Hematopoietic multipotent progenitor cell treated with erythropoietin and hydrocortisone succinate and interleukin-3 and kit ligand, for 17 days (in vitro differentiated cells): ENCODE measurements at regions not wholly inside any gene's neighbourhood (a gene's known extent, or its start where the extent isn't known, plus 50 kb on each side); places are given as distances from the start of the nearest gene placed in this dataset.

ENCODE experiments used
- DNase-seq: peaks from one replicate; pipeline ENCODE4 v3.0.0-alpha.2; 2015; ENCODE audit warnings: low spot score

DNA sequence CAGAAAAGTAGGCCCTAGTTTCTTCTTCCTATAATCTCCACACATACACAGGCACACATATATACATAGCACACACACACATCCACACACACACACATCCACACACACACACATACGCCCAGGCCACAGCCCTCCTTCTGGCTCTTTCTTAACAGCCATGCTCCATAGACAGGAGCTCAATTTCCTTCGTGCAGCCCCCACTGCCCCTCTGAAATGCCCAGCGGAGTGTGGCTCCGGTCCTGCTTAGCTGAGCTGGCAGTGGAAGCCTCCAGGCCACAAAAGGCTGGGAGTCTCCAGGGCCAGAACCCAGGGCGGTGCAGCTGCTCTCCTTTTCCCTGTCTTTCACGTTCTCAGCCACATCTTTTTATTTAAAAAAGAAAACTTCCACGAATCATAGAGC, 282.9 kb upstream of the IGFBP3 start:
- DNase-seq, result no peak

DNA sequence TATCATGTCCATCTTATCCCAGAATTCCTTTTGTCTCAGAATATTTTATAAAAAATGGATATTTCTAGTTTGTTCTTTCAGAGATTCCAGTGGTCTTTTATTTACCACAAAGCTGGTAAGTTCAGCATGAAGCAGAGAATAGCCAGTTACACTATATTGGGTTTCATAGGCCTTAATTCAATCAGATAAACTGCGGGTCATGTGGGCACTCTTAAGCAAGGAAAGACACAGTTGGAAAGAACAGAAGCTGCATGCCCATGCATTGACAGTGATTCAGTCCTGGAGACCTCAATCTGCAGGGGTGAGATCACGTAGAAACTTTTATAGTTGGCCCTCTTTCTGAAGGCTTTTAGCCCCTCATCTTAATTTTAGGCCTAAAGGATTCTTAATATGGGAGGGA, 281.3 kb upstream of the IGFBP3 start:
- DNase-seq, result no peak

DNA sequence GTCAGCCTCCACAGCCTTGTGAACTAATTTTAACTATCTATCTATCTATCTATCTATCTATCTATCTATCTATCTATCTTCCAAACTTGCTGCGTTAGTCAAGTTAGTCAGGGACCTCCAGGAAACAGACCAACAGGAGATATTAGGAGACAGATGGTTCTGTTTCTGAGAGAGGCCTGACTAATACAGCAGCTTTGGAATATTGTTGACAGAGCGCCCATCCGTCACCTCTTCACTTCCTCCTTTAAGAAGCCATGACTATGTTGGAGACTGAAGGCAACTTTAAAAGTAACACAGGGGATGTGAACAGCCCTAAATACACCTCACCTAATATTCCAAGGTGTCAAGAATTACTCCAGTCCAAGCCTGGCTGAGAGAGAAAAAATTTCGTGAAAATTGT, 280.9 kb upstream of the IGFBP3 start:
- no peak for DNase-seq

DNA sequence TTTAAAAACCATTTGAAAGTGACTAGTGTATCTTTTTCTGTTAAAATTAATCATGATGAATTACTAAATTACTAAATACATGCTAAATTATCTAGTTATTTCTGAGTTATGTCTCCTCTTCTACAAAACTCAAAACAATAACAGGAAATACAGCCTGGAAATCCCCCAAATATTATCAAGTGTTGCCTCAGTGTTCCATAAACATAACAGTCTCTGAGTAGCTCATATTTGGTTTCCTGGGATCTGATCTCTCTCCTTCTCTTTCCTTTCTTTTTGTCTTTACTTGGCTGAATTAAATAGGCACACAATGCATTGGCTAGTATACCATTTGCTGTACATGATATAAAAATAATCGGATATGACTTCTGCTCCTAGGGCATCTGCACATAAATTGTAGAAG, 277.6 kb upstream of the IGFBP3 start:
- no peak for DNase-seq

DNA sequence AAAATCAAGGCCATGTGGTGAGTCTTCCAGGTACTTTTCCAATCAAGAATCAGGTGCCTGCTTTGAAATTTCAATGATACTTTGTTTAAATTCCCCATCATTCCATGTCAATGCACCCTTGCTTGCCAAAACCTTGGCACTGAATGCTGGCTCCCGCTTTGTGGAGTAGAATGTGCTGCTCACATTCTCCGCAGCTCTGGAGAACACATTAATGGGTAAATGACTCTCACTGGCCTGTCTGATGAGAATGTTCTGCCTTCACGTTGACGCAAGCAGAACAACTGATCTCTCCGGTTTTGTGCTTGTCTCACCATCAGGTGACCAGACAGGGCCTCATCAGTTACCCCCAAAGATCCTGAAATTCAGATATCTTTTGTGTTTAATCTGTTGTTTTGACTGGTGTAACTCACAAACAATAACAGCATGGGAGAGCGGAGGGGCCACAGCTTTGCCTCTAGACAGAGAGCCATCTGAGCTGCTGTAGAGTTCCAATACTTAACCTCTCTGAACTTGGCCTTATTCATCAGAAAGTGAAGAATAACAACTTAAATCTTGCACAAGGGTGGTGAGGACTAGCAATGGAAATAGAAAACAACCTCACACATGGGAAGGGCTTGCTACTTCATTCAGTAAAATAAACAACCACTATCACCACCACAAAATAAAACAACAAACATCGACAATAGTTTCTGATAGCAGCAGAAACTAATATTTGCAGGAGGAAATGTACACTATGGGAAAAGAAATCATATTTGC, 276.9 kb upstream of the IGFBP3 start:
- DNase-seq, result no peak

DNA sequence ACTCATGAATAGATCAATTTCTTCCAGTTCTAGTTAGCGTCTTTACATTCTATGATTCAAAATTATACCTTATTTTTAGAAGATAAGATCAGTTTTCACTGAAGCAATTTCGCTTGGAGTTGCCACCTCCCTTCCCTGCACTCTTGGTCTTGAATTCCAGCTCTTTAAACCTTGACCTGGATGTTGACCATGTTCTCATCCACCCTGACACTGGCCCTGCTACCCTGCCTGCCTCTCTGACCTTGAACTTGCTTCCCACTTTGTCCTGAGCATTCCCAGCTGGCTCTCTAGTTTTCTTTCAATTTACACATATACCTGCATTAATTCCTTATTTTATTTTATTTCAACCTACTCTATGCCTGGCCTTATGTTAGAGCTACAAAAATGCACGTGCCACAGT, 274.9 kb upstream of the IGFBP3 start:
- DNase-seq, result no peak

DNA sequence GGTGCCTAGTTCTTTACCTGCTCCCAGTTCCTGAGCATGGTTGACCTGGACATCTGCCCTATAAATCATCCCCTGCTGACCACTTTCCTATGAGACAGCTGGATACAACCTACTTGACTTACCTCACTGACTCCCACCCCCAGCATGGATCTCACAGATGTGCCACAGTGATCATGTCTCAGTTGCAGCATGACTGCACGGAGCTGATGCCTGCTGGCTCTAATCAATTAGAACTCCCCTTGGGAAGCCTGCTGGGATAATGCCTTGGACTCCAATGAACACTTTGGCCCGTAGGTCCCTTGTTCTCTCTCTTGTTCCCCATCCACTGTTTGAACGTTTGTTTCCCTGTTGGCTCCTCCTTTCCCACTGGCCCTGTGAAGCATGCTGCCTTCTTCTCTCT, 271.2 kb upstream of the IGFBP3 start:
- no peak for DNase-seq

DNA sequence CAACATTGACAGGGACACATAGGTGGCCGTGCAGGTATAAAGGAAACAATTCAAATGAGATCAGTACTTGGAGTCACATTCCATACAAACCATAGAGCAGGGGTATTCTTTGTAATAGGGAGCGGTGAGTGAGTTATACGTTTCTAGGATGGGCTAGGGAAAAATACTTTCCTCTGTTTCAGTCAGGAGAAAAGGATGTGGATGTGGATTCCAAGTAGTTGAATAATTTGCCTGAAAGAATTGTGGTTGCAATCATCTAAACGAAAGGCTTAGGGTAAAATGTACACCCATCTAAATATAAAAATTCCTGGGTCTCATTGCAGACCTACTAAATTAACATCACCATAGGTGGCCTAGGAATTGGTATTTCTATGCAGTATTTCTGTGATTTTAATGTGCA, 270.7 kb upstream of the IGFBP3 start:
- no peak for DNase-seq

DNA sequence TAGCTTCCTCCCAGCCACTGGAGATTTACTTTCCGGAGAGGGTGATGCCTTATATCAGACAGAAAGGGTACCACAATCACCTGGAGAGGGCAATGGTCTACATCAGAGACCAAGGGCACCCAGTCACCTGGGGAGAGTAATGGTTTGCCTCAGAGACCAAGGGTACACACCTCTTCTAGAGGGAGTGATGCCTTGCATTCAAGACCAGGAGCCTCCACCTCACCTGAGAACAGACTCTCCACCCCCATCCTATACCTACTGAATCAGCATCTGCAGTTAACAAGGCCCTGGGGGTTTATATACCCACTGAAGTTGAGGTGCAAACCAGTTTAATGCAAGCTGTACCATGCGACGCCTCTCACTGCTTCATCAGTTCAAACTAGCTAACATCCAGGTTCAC, 270.2 kb upstream of the IGFBP3 start:
- no peak for DNase-seq

DNA sequence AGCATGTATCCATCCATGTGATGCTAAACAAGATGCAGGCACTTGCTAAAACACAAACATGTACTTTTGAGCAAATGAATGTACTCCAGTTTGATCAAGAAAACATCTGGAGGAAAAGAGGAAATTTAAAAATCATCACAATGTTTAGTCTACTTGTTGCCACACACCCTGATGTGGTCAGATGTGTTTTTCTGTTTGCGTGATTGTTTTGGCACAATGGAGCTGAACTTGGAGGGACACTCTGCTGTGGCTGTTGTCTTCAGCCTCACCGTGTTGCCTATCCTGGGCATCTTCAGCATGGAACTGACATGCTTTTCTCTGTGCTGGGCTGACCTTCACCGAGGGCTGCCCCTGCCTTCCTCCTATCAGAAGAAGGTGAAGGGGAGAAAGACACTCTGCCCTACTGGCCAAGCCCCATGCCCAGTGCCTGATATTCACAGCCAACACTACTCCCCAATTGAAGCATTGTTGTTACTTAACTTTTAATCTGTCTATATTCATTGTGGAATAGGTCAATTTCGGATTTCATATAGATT, 268.3 kb upstream of the IGFBP3 start:
- no peak for DNase-seq

DNA sequence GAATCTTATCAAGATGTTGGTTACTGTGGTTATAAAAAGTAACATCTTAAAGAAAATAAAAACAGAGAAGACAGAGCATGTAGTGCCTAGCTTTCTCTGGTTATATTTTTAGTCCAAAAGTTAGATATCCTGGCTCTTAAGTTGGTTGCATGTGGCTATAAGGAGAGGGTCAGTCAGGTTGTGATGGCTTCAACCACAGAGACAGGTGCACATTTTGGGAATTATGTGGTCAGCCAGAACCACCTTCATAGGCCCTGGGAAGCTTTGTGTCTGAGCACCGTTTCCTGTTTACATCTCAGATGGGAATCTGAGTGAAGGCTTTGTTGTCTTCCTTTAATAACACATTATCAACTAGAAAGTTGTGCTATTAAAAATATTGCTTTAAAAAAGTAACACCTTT, 265.1 kb upstream of the IGFBP3 start:
- DNase-seq, result no peak

DNA sequence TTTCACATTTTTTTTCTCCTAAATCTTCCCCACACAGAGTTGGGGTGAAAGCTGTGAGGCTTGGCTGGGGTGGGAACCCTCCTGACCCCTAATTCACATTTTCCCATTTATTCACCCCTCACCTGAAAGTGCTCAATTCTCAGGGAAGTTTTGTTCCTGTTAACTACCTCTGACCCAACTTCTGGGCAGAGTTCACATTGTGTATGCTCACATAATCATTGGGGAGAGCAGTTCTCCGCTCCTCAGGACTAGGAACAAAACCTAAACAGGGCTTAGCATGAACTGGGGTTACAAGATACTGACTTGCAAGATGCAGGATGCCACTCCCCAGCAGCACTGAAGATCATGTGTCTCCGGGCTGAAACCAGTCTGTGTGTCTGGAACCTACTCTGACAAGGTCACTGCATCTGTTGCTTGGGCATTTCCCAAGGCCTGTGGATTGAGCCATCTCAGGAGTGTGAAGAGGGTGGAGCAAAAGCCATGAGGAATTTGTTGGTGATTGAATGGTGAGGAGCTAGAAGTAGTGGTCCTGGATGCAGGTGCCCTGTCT, 258.1 kb upstream of the IGFBP3 start:
- DNase-seq, result no peak

DNA sequence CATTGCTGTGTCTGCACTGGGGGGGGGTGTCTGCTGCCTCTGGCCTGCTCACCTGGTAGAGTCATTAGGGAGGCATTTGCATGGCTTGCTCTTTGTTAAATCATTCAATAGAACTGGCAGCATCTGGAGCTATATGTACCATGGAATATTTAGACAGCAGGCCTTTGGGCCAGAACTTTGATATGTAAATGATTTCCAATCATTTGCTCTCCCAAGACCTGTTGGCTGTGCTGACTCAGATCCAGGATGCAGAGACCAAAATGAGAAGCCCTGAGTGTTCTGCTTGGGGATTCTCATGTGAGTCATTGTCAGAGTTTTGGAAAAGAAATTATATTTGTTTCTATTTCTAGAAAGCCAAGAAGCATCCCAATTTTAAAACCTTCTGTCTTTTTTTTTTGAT, 257.6 kb upstream of the IGFBP3 start:
- no peak for DNase-seq

DNA sequence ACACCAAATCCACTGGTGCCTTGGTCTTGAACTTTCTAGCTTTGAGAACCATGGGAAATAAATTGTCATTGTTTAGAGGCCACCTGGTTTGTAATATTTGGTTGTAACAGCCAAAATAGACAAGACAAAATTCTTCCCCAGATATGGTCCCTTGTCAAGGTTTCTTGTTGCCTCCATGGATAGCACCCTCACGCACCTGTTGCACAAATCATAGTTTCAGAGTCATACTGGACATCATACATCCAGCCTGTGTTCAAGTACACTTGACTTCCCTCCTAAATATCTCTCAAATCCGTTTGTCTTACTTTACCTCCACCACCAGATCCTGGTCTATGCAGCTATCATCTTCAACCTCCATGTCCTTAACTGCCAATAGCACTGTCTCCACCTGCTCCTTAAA, 256.7 kb upstream of the IGFBP3 start:
- no peak for DNase-seq

DNA sequence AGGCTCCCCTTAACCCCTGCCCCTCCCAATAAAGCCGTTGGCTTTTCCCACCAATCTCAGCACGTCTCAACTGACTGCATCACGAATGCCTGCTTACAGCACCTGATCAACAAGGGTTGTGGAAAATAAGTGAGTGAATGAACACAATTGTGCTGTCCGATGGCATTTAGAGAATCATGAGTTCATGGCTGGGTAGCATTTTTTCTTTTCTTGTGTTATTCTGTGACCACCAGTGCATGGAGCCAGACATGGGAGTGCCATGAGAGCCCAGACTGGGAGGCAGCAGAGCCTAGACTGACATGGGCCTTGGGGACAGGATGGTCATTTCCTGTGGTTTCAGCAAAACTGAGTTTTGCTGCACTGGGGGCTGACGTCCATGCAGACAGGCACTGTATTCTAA, 254.1 kb upstream of the IGFBP3 start:
- DNase-seq, result no peak

DNA sequence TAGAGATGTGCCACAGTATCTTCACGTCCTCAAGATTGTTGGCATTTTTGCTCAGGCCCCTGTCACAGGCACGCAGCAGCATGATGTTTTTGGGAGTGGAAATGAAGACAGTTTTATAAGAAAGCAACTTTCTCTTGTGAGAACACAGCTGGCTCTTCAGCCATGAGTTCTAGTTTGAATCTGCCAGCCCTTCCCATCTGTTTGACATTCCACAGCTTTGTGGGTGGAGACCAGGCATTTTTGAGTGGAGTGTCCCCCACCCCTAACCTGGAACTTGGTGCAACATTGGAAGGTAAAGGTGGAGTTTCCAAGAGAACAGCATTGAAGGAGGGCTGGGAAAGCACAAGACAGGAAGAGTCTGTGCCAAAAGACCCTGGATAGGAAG, 253.1 kb upstream of the IGFBP3 start:
- no peak for DNase-seq

DNA sequence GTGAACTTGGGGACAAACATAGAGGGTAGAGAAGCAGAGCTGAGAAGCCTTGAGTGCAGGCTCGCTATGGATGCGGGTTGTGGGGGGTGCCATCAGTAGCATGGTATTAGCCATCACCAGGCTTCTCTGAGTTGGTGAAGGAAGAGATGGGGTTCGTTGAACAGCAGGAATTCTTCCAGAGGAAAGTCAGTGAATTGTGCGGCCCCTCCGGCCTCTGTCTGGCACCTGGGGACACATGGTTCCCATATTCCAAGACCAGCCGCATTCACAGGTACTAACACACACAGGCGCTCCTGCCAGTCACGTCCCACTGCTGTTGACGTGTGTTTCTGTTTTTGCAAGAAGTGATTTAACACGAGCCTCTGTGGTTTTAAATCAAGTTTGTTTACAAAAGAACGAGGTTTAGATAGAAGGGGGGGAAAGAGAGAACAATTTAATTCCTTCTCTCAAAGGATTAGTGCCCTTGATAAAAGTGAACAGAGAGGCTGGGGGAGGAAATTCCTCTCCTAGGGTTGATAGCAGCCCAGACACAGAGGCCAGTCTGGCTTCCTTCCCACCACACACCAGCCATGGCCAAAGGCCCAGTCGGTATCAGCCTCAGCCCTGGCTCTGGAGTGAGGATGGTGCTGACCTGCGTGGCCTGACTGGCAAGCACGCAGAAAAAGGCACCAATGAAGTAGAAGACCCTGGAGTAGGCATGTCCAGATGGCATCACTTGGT, 252.6 kb upstream of the IGFBP3 start:
- no peak for DNase-seq

DNA sequence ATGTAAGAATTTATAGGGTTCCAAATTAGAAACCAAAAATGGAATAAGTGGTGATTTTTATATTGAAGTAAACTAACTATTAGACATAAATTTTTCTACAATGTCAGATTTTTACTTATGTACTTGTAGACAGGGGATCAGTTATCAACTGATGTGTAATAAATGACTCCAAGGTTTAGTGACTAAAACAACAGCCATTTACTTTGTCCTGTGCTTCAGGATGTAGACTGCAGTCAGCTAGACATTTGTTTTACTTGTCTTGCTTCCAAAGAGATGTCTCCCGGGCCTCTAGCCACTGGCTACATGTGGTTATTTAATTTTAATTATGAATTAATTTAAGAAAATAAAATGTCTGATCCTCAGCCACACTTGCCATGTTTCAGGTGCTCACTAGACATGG, 249.7 kb upstream of the IGFBP3 start:
- DNase-seq, result no peak

DNA sequence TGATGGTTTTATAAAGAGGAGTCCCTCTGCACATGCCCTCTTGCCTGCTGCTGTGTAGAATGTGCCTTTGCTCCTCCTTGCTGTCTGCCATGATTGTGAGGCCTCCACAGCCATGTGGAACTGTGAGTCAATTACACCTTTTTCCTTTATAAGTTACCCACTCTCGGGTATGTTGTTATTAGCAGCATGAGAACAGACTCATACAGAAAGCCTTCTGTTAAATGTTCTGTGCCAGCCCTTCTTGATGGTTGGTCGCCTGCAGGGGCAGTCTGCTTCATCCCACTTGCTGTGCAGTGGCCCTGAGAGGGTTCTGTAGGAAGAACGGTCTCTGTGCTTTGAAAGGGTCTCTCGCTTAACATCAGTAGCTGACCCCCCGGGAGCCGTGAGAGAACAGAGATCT, 248.9 kb upstream of the IGFBP3 start:
- no peak for DNase-seq

DNA sequence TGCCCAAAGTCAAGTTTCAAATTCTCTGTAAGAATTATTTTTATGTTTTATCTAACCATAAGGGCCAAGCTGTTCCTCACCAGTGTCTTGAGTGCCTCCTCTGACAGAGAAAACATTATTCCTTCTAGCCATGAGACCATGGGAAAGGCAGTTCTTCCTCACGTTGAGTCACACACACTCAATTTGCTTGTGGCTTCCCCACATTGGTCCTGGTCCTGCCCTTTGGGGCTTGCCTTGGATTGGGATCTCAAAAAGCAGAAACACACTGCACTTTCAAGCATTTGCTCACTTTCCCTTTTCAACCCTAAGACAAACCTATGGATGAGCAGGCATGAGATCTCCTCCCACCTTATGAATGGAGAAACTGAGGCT, 248.3 kb upstream of the IGFBP3 start:
- no peak for DNase-seq

DNA sequence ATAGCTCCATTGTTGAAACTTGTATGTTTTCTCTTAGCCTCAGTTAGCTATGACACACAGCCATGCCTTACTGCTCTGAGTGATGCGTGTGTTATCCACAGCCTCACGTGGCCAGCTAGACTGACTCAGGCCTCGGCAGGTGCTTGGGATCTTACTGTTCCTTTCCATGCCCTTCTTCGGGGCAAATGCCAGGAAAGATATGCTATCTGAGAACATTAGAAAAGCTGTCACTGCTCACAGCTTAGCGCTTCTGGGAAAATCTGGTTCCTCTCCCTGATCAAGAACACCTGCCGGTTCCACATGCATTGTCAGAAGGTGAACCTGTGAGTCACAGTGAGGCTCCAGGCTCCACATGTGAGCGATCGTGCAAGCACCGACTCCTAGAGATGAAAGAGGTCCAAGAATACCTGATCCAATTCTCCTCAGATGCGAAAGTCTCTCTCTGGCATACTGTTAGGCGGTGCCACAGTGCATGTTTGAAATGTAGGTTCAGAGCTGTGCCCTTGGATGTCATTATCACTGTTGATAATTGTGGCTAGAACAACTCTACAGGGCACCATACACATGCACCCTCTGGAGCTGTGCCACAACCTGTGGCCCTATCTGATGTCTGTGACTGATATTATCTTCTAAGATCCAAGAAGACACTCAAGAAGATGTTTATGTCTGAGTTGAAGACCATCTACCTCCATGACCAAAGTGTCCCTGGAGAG, 247.8 kb upstream of the IGFBP3 start:
- DNase-seq, result no peak

DNA sequence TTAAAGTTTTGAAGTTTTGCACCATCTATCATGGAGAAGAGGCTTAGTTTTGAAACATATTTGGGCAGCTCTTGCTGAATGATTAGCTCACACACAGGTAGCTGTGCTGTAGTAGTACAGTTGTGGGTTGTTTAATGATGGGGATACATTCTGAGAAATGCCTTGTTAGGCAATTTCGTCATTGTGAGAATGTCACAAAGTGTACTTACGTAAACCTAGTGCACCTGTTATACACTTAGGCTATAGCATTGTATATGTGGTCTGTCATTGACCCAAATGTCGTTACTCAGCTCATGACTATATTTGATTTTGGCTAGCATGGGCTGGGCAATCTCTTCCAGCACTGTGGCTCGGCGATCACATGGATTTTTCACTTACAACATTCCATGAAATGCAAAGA, 247.2 kb upstream of the IGFBP3 start:
- no peak for DNase-seq

DNA sequence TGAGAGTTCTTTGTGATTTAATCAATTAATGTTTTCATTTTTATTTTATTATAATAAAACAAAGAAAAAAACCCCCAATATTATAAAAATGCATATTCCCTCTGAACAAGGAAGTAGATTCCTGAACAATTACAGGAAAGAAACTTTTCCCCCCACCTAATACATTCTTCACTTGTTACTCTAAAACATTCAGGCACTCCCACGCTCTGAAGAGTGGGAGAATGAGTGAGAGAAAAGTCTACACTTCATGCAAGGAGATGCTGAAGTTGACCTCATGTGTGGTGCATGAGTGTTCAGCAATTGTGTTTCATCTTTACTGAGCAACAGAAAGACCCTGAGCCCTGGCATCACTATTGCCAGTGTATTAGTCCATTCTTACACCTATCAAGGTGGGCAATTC, 244.2 kb upstream of the IGFBP3 start:
- no peak for DNase-seq
